ENCODE measurements at regions not wholly inside any gene's neighbourhood (a gene's known extent, or its start where the extent isn't known, plus 50 kb on each side); places are given as distances from the start of the nearest gene placed in this dataset.

- no peak overlapping the region for H3K4me3 ChIP-seq (ENCODE audit: low read depth, low read length)
- no peak for TF ChIP-seq CTCF (IDR thresholded peaks at IDR 0.05; ENCODE audit: low read depth, low read length, missing control alignments)
- no peak for DNase-seq (ENCODE audit: low read depth)
Observed at GRCh38 chr6:20038410-20039204, 173.7 kb downstream of the MBOAT1 start.

- TF ChIP-seq CTCF (IDR thresholded peaks at IDR 0.05; ENCODE audit: low read depth, low read length, missing control alignments) = no peak
- DNase-seq (ENCODE audit: low read depth) = no peak
- no peak overlapping the region for H3K4me3 ChIP-seq (ENCODE audit: low read depth, low read length)
Observed at GRCh38 chr6:20044883-20045282, 167.4 kb downstream of the MBOAT1 start.

Data from GM12864 (cell line).